ENCODE measurements at regions not wholly inside any gene's neighbourhood (a gene's known extent, or its start where the extent isn't known, plus 50 kb on each side); places are given as distances from the start of the nearest gene placed in this dataset.
"Not testable (repeated sequence)": the region's sequence is repeated elsewhere in the genome, so short reads cannot be mapped to it uniquely, and the experiment has no call there.

GRCh38 chr12:17076811-17077210, 470.8 kb upstream of the LMO3 start:
- no peak for DNase-seq

- peak; percentile 7 for DNase-seq
Measured at GRCh38 chr12:17076028-17076744, 470.2 kb upstream of the LMO3 start.

- no peak for DNase-seq
Measured at GRCh38 chr12:17064834-17065233, 458.9 kb upstream of the LMO3 start.

GRCh38 chr12:17062267-17063036, 456.5 kb upstream of the LMO3 start:
- no peak for DNase-seq

- no peak for DNase-seq
Measured at GRCh38 chr12:17060260-17060659, 454.3 kb upstream of the LMO3 start.

GRCh38 chr12:17056546-17056945, 450.6 kb upstream of the LMO3 start:
- no peak for DNase-seq

GRCh38 chr12:17038923-17039322, 433.0 kb upstream of the LMO3 start:
- no peak for DNase-seq

- DNase-seq, result no peak
Measured at GRCh38 chr12:17035372-17035771, 429.4 kb upstream of the LMO3 start.

GRCh38 chr12:17030338-17030737, 424.4 kb upstream of the LMO3 start:
- DNase-seq, result no peak

GRCh38 chr12:17028348-17028747, 422.4 kb upstream of the LMO3 start:
- DNase-seq, result no peak

- DNase-seq, result not testable (repeated sequence)
Measured at GRCh38 chr12:17025424-17025823, 419.5 kb upstream of the LMO3 start.

- DNase-seq, result no peak
Measured at GRCh38 chr12:17020765-17021164, 414.8 kb upstream of the LMO3 start.

- no peak for DNase-seq
Measured at GRCh38 chr12:17017402-17017801, 411.4 kb upstream of the LMO3 start.

- DNase-seq, result no peak
Measured at GRCh38 chr12:17016116-17016864, 410.3 kb upstream of the LMO3 start.

- DNase-seq, result no peak
Measured at GRCh38 chr12:17015501-17015900, 409.5 kb upstream of the LMO3 start.

GRCh38 chr12:17007442-17008040, 401.6 kb upstream of the LMO3 start:
- not testable (repeated sequence) for DNase-seq

- DNase-seq, result not testable (repeated sequence)
Measured at GRCh38 chr12:16998538-16998937, 392.6 kb upstream of the LMO3 start.

GRCh38 chr12:16984484-16984883, 378.5 kb upstream of the LMO3 start:
- DNase-seq, result no peak

- no peak for DNase-seq
Measured at GRCh38 chr12:16972923-16973770, 367.2 kb upstream of the LMO3 start.

- no peak for DNase-seq
Measured at GRCh38 chr12:16962889-16963288, 356.9 kb upstream of the LMO3 start.

GRCh38 chr12:16955083-16955657, 349.2 kb upstream of the LMO3 start:
- no peak for DNase-seq

Measured in NCI-H510A (cell line).